Progenitor cell of endocrine pancreas (in vitro differentiated cells): ENCODE measurements at regions not wholly inside any gene's neighbourhood (a gene's known extent, or its start where the extent isn't known, plus 50 kb on each side); places are given as distances from the start of the nearest gene placed in this dataset.

Source experiments
- DNase-seq: peaks from one replicate; pipeline ENCODE4 v3.0.0; 2021; ENCODE audit warnings: low spot score; ENCODE audit not compliant: unreplicated experiment
- H3K27ac Mint-ChIP-seq: 2 replicates; pipeline ENCODE4 v1.8.0; 2021; ENCODE audit warnings: mild to moderate bottlenecking, moderate library complexity, mixed read lengths
- H3K27me3 Mint-ChIP-seq: 2 replicates; pipeline ENCODE4 v1.8.0; 2021; ENCODE audit warnings: mixed read lengths
- H3K36me3 Mint-ChIP-seq: 2 replicates; pipeline ENCODE4 v1.8.0; 2022; ENCODE audit warnings: mixed read lengths; ENCODE audit not compliant: insufficient read depth
- H3K4me1 Mint-ChIP-seq: 2 replicates; pipeline ENCODE4 v1.8.0; 2021; ENCODE audit warnings: low read depth, mixed read lengths
- H3K4me3 Mint-ChIP-seq: 2 replicates; pipeline ENCODE4 v1.8.0; 2021; ENCODE audit warnings: low read depth, mild to moderate bottlenecking, moderate library complexity, mixed read lengths
- H3K9me3 Mint-ChIP-seq: 2 replicates; pipeline ENCODE4 v1.8.0; 2021; ENCODE audit warnings: low read depth, mixed read lengths
- TF ChIP-seq, protein P1 (sequence below): fragments of 200-600 bp; sonication (generic); IDR thresholded peaks from one replicate; pipeline ENCODE4 v1.5.0; 2021; ENCODE audit warnings: antibody characterized with exemption, mild to moderate bottlenecking; ENCODE audit not compliant: unreplicated experiment

DNA sequence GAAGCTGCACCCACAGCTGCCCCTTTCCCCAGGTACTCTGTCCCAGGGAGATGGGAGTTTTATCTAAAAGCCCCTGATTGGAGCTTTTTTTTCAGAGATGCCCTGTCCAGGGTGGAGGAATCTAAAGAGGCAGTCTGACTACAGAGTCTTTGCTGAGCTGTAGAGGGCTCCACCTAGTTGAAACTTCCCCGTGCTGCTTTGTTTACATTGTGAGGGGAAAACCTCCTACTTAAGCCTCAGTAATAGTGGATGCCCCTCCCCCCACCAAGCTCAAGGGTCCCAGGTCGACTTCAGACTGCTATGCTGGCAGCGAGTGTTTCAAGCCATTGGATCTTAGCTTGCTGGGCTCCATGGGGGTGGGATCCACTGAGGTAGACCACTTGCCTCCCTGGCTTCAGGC is 470.1 kb upstream of the LARGE1 start:
- no peak overlapping the region for H3K27ac Mint-ChIP-seq
- no peak overlapping the region for H3K4me3 Mint-ChIP-seq
- TF ChIP-seq, protein P1, sequence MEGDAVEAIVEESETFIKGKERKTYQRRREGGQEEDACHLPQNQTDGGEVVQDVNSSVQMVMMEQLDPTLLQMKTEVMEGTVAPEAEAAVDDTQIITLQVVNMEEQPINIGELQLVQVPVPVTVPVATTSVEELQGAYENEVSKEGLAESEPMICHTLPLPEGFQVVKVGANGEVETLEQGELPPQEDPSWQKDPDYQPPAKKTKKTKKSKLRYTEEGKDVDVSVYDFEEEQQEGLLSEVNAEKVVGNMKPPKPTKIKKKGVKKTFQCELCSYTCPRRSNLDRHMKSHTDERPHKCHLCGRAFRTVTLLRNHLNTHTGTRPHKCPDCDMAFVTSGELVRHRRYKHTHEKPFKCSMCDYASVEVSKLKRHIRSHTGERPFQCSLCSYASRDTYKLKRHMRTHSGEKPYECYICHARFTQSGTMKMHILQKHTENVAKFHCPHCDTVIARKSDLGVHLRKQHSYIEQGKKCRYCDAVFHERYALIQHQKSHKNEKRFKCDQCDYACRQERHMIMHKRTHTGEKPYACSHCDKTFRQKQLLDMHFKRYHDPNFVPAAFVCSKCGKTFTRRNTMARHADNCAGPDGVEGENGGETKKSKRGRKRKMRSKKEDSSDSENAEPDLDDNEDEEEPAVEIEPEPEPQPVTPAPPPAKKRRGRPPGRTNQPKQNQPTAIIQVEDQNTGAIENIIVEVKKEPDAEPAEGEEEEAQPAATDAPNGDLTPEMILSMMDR, result no peak
- no peaks in the 10 kb centered on the region for H3K4me1 Mint-ChIP-seq
- H3K36me3 Mint-ChIP-seq, result no peaks in the 10 kb centered on the region
- peaks cover 17% of the 10 kb centered on the region for H3K9me3 Mint-ChIP-seq
- H3K27me3 Mint-ChIP-seq, result peaks cover 4% of the 10 kb centered on the region
- no peak for DNase-seq

DNA sequence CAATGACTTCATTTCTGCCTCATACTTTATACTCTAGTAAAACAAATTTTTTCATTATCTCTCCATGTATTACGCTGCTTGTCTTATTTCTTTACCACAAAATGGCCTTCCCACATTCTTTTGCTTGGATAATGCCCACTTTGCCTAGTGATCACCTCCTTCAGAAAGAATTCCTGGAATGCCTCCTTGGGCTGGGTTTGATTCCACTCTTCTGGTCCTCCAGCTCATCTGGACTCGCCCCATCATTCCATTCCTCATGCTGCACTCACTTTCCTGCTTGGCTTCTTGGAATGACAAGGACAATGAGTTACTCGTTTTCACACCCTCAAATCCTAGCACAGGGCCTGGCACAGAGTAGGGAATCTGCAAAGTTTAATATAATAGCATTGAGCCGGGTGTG is 475.1 kb upstream of the LARGE1 start:
- Mint-ChIP-seq H3K27me3 (peaks cover 8% of the 10 kb centered on the region), H3K27ac (no peak overlapping the region), H3K9me3 (no peaks in the 10 kb centered on the region), H3K36me3 (no peaks in the 10 kb centered on the region), H3K4me3 (no peak overlapping the region), H3K4me1 (no peaks in the 10 kb centered on the region)
- TF ChIP-seq, protein P1, result no peak
- DNase-seq, result no peak

DNA sequence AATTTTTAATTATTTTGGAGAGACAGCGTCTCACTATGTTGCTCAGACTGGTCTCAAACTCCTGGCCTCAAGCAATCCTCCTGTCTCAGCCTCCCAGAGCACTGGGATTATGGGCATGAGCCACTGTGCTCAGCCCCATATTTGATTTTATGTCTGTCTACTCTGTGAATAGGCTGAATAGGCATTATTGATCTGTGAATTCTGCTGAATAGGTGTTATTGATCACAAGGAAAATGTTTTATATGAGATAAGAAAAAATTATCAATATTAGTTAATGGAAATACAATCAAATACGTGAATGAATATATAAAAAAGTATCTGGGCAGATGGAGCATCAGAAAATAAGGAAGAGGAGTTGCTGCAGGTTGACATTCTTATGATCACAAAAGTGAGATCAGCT is 483.4 kb upstream of the LARGE1 start:
- H3K36me3 Mint-ChIP-seq, result no peaks in the 10 kb centered on the region
- TF ChIP-seq, protein P1, result no peak
- H3K4me1 Mint-ChIP-seq, result no peaks in the 10 kb centered on the region
- no peaks in the 10 kb centered on the region for H3K9me3 Mint-ChIP-seq
- DNase-seq, result no peak
- H3K27ac Mint-ChIP-seq, result no peak overlapping the region
- no peak overlapping the region for H3K4me3 Mint-ChIP-seq
- peaks cover 13% of the 10 kb centered on the region for H3K27me3 Mint-ChIP-seq

DNA sequence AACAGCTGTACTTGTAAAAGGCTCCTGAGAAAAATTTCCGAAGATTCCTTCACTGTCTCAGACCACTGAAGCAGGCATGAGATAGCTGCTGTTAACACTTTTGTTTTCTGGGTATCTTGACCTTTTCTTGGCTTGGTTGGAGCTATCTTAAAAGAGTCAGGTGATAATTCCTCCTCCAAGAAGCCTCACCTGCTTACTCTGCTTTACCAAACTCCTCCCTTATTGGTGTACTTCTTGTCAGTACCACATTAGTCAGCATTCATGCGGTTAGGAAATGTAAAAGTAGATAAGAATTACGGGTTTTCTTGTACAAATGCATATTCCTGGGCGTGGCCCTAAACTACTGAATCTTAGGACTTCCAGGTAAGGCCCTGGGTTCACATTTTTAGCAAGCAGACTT is 489.8 kb upstream of the LARGE1 start:
- no peaks in the 10 kb centered on the region for H3K4me1 Mint-ChIP-seq
- DNase-seq, result no peak
- H3K36me3 Mint-ChIP-seq, result no peaks in the 10 kb centered on the region
- H3K27me3 Mint-ChIP-seq, result peaks cover 9% of the 10 kb centered on the region
- H3K27ac Mint-ChIP-seq, result no peak overlapping the region
- TF ChIP-seq, protein P1, result no peak
- H3K4me3 Mint-ChIP-seq, result no peak overlapping the region
- no peaks in the 10 kb centered on the region for H3K9me3 Mint-ChIP-seq

DNA sequence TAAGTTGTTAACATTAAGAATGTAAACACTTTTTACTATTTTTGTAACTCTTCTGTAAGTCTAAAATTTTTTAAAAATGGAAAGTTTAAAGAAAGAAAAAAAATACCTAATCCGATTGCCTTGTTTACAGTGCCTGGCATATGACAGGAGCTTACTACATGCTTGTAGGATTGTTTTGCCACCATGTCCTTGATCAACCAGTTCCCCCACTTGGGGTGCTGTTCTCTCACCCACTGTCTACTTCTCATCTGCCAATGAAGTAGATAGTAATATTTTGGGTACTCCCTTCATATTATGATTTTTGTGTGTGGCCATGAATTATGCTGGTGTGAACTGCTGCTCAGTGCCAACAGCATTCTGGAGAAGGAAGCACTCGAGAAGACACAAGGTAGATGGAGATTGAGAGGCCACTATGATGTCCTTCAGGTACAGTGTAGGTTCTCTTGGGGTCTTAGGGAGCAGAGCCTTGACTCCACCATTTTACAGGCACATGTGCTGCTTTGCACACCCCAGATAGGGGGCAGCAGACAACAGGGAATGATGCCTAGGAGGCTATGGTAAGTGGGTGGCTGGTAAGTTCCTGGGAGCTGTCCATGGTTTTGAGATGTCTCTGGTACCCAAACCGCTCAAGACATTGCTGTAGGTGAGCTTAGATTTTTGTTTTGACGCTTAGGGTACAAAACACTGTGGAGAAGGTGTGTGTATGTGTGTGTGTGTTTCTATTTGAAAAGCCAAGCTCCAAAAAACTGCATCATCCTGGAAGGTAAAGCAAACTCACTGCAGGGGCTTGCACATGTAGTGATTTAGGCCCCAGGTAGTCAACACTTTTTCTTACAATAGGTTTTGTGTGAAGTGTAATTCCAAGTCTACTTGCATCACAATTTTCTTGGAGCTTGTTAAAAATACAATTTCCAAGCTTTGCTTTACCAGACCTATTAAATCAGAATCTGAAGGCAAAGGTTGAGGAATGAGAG is 494.5 kb upstream of the LARGE1 start:
- Mint-ChIP-seq H3K36me3 (no peaks in the 10 kb centered on the region), H3K9me3 (no peaks in the 10 kb centered on the region), H3K27ac (no peak overlapping the region), H3K4me3 (no peak overlapping the region), H3K27me3 (peaks cover 2% of the 10 kb centered on the region), H3K4me1 (no peaks in the 10 kb centered on the region)
- TF ChIP-seq, protein P1, result peak; percentile 96
- peak; percentile 73 for DNase-seq
